Trophoblast cell (in vitro differentiated cells and primary cell): ENCODE measurements at regions not wholly inside any gene's neighbourhood (a gene's known extent, or its start where the extent isn't known, plus 50 kb on each side); places are given as distances from the start of the nearest gene placed in this dataset.
A peak's percentile ranks its signal among the peaks of the same experiment; 100 is the strongest.

ENCODE experiments used
- DNase-seq, 2 donors: peaks; one replicate each; pipeline ENCODE4 v3.0.0-alpha.2; 2016
- H2AFZ ChIP-seq: 2 replicates; pipeline ENCODE4 v1.6.1; 2013; ENCODE audit warnings: low read length, moderate library complexity, mild to moderate bottlenecking; ENCODE audit not compliant: insufficient read depth, poor library complexity
- H2AK5ac ChIP-seq: 2 replicates; pipeline ENCODE4 v1.6.1; 2013; ENCODE audit warnings: mild to moderate bottlenecking, low read length
- H2BK120ac ChIP-seq: 2 replicates; pipeline ENCODE4 v1.6.1; 2013; ENCODE audit warnings: low read length, mild to moderate bottlenecking, moderate library complexity; ENCODE audit not compliant: insufficient read depth, poor library complexity
- H2BK12ac ChIP-seq: 2 replicates; pipeline ENCODE4 v1.6.1; 2013; ENCODE audit warnings: mild to moderate bottlenecking, low read length, moderate library complexity
- H2BK5ac ChIP-seq: 2 replicates; pipeline ENCODE4 v1.6.1; 2013; ENCODE audit warnings: low read length, low read depth, moderate library complexity, mild to moderate bottlenecking; ENCODE audit not compliant: poor library complexity
- H3K14ac ChIP-seq: 2 replicates; pipeline ENCODE4 v1.6.1; 2013; ENCODE audit warnings: mild to moderate bottlenecking, low read length
- H3K18ac ChIP-seq: 2 replicates; pipeline ENCODE4 v1.6.1; 2013; ENCODE audit warnings: mild to moderate bottlenecking, low read length
- H3K23ac ChIP-seq: 2 replicates; pipeline ENCODE4 v1.6.1; 2013; ENCODE audit warnings: low read length
- H3K27ac ChIP-seq: 2 replicates; pipeline ENCODE4 v1.5.1; 2013; ENCODE audit warnings: low read depth, mild to moderate bottlenecking, inconsistent platforms, low read length, moderate library complexity
- H3K27me3 ChIP-seq: 2 replicates; pipeline ENCODE4 v1.6.1; 2013; ENCODE audit warnings: inconsistent platforms, mild to moderate bottlenecking, low read length, moderate library complexity; ENCODE audit not compliant: insufficient read depth
- H3K36me3 ChIP-seq, 2 experiments: 1 replicate in 1 of 2; 2 replicates in 1 of 2; pipeline ENCODE4 v1.6.1; 2013; ENCODE audit warnings: low read length in 2 of 2, mild to moderate bottlenecking in 2 of 2, moderate library complexity in 1 of 2; ENCODE audit not compliant: insufficient read depth in 2 of 2, control insufficient read depth in 1 of 2
- H3K4ac ChIP-seq: 2 replicates; pipeline ENCODE4 v1.6.1; 2013; ENCODE audit warnings: low read depth, mild to moderate bottlenecking, low read length, moderate library complexity
- H3K4me1 ChIP-seq, 2 experiments: 1 replicate in 1 of 2; 2 replicates in 1 of 2; pipeline ENCODE4 v1.6.1; 2013; ENCODE audit warnings: low read length in 2 of 2, mild to moderate bottlenecking in 2 of 2, moderate library complexity in 1 of 2; ENCODE audit not compliant: insufficient read depth in 2 of 2, control insufficient read depth in 1 of 2
- H3K4me2 ChIP-seq: 2 replicates; pipeline ENCODE4 v1.6.1; 2013; ENCODE audit warnings: inconsistent platforms, mild to moderate bottlenecking, low read length, moderate library complexity
- H3K4me3 ChIP-seq: 2 replicates; pipeline ENCODE4 v1.5.1; 2013; ENCODE audit warnings: mild to moderate bottlenecking, low read depth, low read length, inconsistent platforms
- H3K79me1 ChIP-seq: one replicate; pipeline ENCODE4 v1.6.1; 2013; ENCODE audit warnings: low read length
- H3K79me2 ChIP-seq: 2 replicates; pipeline ENCODE4 v1.6.1; 2013; ENCODE audit warnings: low read length, mild to moderate bottlenecking; ENCODE audit not compliant: control insufficient read depth, insufficient read depth, poor library complexity
- H3K9ac ChIP-seq: 2 replicates; pipeline ENCODE4 v1.6.1; 2013; ENCODE audit warnings: mild to moderate bottlenecking, low read length
- H3K9me3 ChIP-seq: 2 replicates; pipeline ENCODE4 v1.6.1; 2013; ENCODE audit warnings: low read depth, mild to moderate bottlenecking, control low read depth, inconsistent platforms, low read length; ENCODE audit not compliant: insufficient read depth
- H4K12ac ChIP-seq: 2 replicates; pipeline ENCODE4 v1.6.1; 2013; ENCODE audit warnings: low read depth, mild to moderate bottlenecking, low read length, moderate library complexity
- H4K8ac ChIP-seq: 2 replicates; pipeline ENCODE4 v1.6.1; 2013; ENCODE audit warnings: low read depth, mild to moderate bottlenecking, low read length, moderate library complexity
- H4K91ac ChIP-seq: one replicate; pipeline ENCODE4 v1.6.1; 2013; ENCODE audit warnings: low read depth, mild to moderate bottlenecking, low read length, moderate library complexity
- WGBS: extraction: QIAGEN DNeasy Blood & Tissue Kit; methylation state at CpG from one replicate; pipeline ENCODE4 v1.1.7; 2013; ENCODE audit warnings: missing lambda C conversion rate; ENCODE audit not compliant: insufficient read length, insufficient coverage; ENCODE audit errors: extremely low coverage; 5-methylcytosine and 5-hydroxymethylcytosine counted together

- DNase-seq, result peak in 1 of 2 donors; percentile 62
- Histone ChIP-seq H3K27ac (no peak overlapping the region), H3K14ac (no peak overlapping the region), H3K27me3 (no peaks in the 10 kb centered on the region), H3K4me2 (no peak overlapping the region), H3K4ac (no peak overlapping the region), H3K4me3 (no peak overlapping the region), H3K36me3 (no peaks in the 10 kb centered on the region), H3K9me3 (no peaks in the 10 kb centered on the region), H4K8ac (no peak overlapping the region), H3K4me1 (no peaks in the 10 kb centered on the region), H4K12ac (no peak overlapping the region), H2AFZ (no peak overlapping the region), H2AK5ac (no peak overlapping the region), H3K9ac (no peak overlapping the region), H3K18ac (no peak overlapping the region), H3K79me1 (no peaks in the 10 kb centered on the region), H3K79me2 (no peaks in the 10 kb centered on the region), H2BK5ac (no peak overlapping the region), H2BK12ac (no peak overlapping the region), H2BK120ac (no peak overlapping the region), H4K91ac (no peak overlapping the region), H3K23ac (no peak overlapping the region)
- no CpG with 5 or more reads among the region's 2 CpGs for WGBS
Measured at GRCh38 chr2:58448845-58449244, 207.7 kb upstream of the FANCL start.

DNA sequence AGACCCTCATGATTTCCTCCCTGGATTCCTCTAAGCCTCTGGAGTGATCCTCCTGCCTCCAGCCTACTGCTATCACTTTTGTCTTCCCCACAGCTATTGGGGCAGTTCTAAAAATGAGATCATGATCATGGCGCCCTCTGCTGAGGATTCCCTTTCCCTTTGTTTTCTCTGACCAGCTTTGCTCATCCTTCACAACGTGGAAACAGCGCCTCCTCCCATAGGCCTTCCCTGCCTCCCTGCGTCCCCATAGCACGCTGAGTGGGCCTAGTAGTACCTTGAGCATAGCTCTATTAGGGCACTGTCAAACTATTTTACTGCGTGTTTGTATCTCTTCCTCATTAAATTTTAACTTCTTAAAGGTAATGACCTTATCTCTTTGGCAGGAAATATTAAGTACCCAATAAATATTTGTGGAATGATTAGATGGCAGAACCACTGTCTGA is 207.0 kb upstream of the FANCL start:
- no peak overlapping the region for H4K91ac ChIP-seq
- no peak overlapping the region for H4K12ac ChIP-seq
- H3K36me3 ChIP-seq, result no peaks in the 10 kb centered on the region
- no peaks in the 10 kb centered on the region for H3K9me3 ChIP-seq
- H4K8ac ChIP-seq, result no peak overlapping the region
- H3K18ac ChIP-seq, result no peak overlapping the region
- H2AFZ ChIP-seq, result no peak overlapping the region
- H3K4ac ChIP-seq, result no peak overlapping the region
- H3K27me3 ChIP-seq, result no peaks in the 10 kb centered on the region
- no peak overlapping the region for H3K14ac ChIP-seq
- H3K27ac ChIP-seq, result no peak overlapping the region
- H3K79me2 ChIP-seq, result no peaks in the 10 kb centered on the region
- H3K4me3 ChIP-seq, result no peak overlapping the region
- no peak overlapping the region for H2BK12ac ChIP-seq
- DNase-seq, result peak; percentile 58 to 72
- H3K23ac ChIP-seq, result no peak overlapping the region
- no peak overlapping the region for H2BK5ac ChIP-seq
- H3K79me1 ChIP-seq, result no peaks in the 10 kb centered on the region
- WGBS, result no CpG with 5 or more reads among the region's 6 CpGs
- no peak overlapping the region for H2BK120ac ChIP-seq
- H3K4me1 ChIP-seq, result no peaks in the 10 kb centered on the region
- H3K4me2 ChIP-seq, result no peak overlapping the region
- H3K9ac ChIP-seq, result no peak overlapping the region
- H2AK5ac ChIP-seq, result no peak overlapping the region

GRCh38 chr2:58447586-58447985 is 206.5 kb upstream of the FANCL start:
- Histone ChIP-seq H3K14ac (no peak overlapping the region), H3K27ac (no peak overlapping the region), H3K79me2 (no peaks in the 10 kb centered on the region), H3K9me3 (no peaks in the 10 kb centered on the region), H4K8ac (no peak overlapping the region), H3K27me3 (no peaks in the 10 kb centered on the region), H3K9ac (no peak overlapping the region), H2BK120ac (no peak overlapping the region), H3K4me3 (no peak overlapping the region), H3K79me1 (no peaks in the 10 kb centered on the region), H3K4me2 (no peak overlapping the region), H3K4ac (no peak overlapping the region), H3K23ac (no peak overlapping the region), H4K91ac (no peak overlapping the region), H2BK5ac (no peak overlapping the region), H3K4me1 (no peaks in the 10 kb centered on the region), H2BK12ac (no peak overlapping the region), H3K36me3 (no peaks in the 10 kb centered on the region), H3K18ac (no peak overlapping the region), H4K12ac (no peak overlapping the region), H2AFZ (no peak overlapping the region), H2AK5ac (no peak overlapping the region)
- DNase-seq, result peak in 1 of 2 donors; percentile 6
- no CpG with 5 or more reads among the region's 2 CpGs for WGBS

GRCh38 chr2:58441643-58442042 is 200.5 kb upstream of the FANCL start:
- no peak overlapping the region for H3K18ac ChIP-seq
- H2AFZ ChIP-seq, result no peak overlapping the region
- H3K23ac ChIP-seq, result no peak overlapping the region
- H3K79me2 ChIP-seq, result no peaks in the 10 kb centered on the region
- no peaks in the 10 kb centered on the region for H3K27me3 ChIP-seq
- no peak overlapping the region for H2BK120ac ChIP-seq
- no peaks in the 10 kb centered on the region for H3K9me3 ChIP-seq
- H3K79me1 ChIP-seq, result no peaks in the 10 kb centered on the region
- no peak overlapping the region for H2BK5ac ChIP-seq
- no peak overlapping the region for H4K91ac ChIP-seq
- no peak for DNase-seq
- H3K4ac ChIP-seq, result no peak overlapping the region
- H3K14ac ChIP-seq, result no peak overlapping the region
- H3K4me1 ChIP-seq, result no peaks in the 10 kb centered on the region
- H3K27ac ChIP-seq, result no peak overlapping the region
- H3K4me2 ChIP-seq, result no peak overlapping the region
- H3K4me3 ChIP-seq, result no peak overlapping the region
- no peak overlapping the region for H3K9ac ChIP-seq
- H2BK12ac ChIP-seq, result no peak overlapping the region
- H4K12ac ChIP-seq, result no peak overlapping the region
- no peak overlapping the region for H4K8ac ChIP-seq
- no CpG with 5 or more reads among the region's 3 CpGs for WGBS
- H3K36me3 ChIP-seq, result no peaks in the 10 kb centered on the region
- no peak overlapping the region for H2AK5ac ChIP-seq
